Pancreas (tissue), 10 donors: ENCODE measurements at regions not wholly inside any gene's neighbourhood (a gene's known extent, or its start where the extent isn't known, plus 50 kb on each side); places are given as distances from the start of the nearest gene placed in this dataset.

ENCODE experiments used
- ATAC-seq, 4 donors: fragments of 200-7000 bp; cut with Tn5 transposase; one replicate each; pipeline versions ENCODE4 v1.8.0 to v1.9.1; 2020; ENCODE audit warnings: mild to moderate bottlenecking in 4 of 4, moderate library complexity in 4 of 4
- DNase-seq, 6 donors: peaks; one replicate each; pipeline ENCODE4 v3.0.0-alpha.2; 2020
- FAIRE-seq: peaks from 2 replicates; lab custom pipeline; 2012; peaks lifted over from hg19 to GRCh38; lab: Jason Lieb, UNC
- H3K27ac ChIP-seq, 4 donors: fragments of 200-600 bp; sonication (generic); 1 replicate in 3 of 4; 2 replicates in 1 of 4; pipeline versions ENCODE4 v1.5.0 to v1.8.0; 2020
- H3K27me3 ChIP-seq, 4 donors: fragments of 200-600 bp; one replicate each; pipeline ENCODE4 v1.8.0; 2021
- H3K36me3 ChIP-seq, 3 donors: fragments of 200-600 bp; sonication (generic) in 1 of 3; one replicate each; pipeline versions ENCODE4 v1.5.0 to v1.8.0; 2020 to 2021
- H3K4me1 ChIP-seq, 3 donors: fragments of 200-600 bp; one replicate each; pipeline ENCODE4 v1.8.0; 2021
- H3K4me3 ChIP-seq, 4 donors: fragments of 200-600 bp; sonication (generic) in 2 of 4; one replicate each; pipeline versions ENCODE4 v1.5.0 to v1.8.0; 2020 to 2021
- H3K9me3 ChIP-seq, 4 donors: fragments of 200-600 bp; one replicate each; pipeline ENCODE4 v1.8.0; 2021
- CTCF ChIP-seq, 4 donors: fragments of 200-600 bp; sonication (generic) in 3 of 4; IDR thresholded peaks; one replicate each; pipeline versions ENCODE4 v1.5.0 to v1.8.0; 2021; ENCODE audit warnings: antibody characterized with exemption in 4 of 4
- WGBS, 2 donors: extraction: QIAGEN DNeasy Blood & Tissue Kit; methylation state at CpG; one replicate each; pipeline ENCODE4 v1.1.7; 2013; 5-methylcytosine and 5-hydroxymethylcytosine counted together
- intact Hi-C, 3 donors: fragments of 100-400 bp; cut with DNase I; formaldehyde crosslinking; loops; one replicate each; pipeline versions ENCODE4 v1.11.1 to v1.14.2; 2022
- donor health status: healthy with polysubstance abuse.
- donor health status: DM: no; HTN: no; CAD: no; lungs with moderate emphysema.
- donor health status: DM: no; HTN: no; CAD: no.
- donor health status: control.
- donor health status: control.
- donor health status: Bipolar disorder and iron deficiency.
- donor health status: DM: yes; HTN: yes; CAD: no.
- donor health status: DM: no; HTN: no; CAD: no.
- donor health status: DM: no; HTN: no; CAD: no.
- donor health status: DM: yes; HTN: yes; CAD: no.

DNA sequence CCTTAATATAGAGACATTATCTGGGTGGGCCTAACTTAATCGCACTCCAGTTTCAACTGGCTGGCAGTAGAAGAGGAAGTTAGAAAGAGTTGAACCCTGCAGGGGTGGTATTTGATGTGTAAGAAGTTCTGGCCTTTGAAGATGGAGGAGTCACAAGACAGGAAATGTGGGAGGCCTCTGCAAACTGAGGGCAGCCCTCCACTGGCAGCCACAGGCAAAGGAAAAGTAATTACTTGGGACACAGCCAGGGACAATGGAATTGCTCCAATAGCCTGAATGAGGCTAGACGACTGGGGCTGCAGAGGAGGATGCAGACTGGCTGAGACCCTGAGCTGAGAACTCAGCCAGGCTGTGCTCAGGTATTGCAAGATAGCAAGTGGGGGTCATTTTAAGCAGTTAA, 703.3 kb upstream of the ARGLU1 start:
- ATAC-seq (no peak), FAIRE-seq (no peak), DNase-seq (no peak)
- intact Hi-C loops, result no loop called here
- no peak overlapping the region for H3K27ac ChIP-seq
- no peaks in the 10 kb centered on the region for H3K27me3 ChIP-seq
- no peaks in the 10 kb centered on the region for H3K9me3 ChIP-seq
- no peaks in the 10 kb centered on the region for H3K36me3 ChIP-seq
- no peak for TF ChIP-seq CTCF (IDR thresholded peaks at IDR 0.05)
- H3K4me1 ChIP-seq, result no peaks in the 10 kb centered on the region
- WGBS, 2 donors, result 53 to 54% methylated on average over 2 of the region's 2 CpGs
- H3K4me3 ChIP-seq, result no peak overlapping the region

GRCh38 chr13:107266657-107267056, 698.7 kb upstream of the ARGLU1 start:
- no peak overlapping the region for H3K4me3 ChIP-seq
- intact Hi-C loops, result no loop called here
- no peaks in the 10 kb centered on the region for H3K4me1 ChIP-seq
- TF ChIP-seq CTCF (IDR thresholded peaks at IDR 0.05), result no peak
- FAIRE-seq, result no peak
- no peak for ATAC-seq
- DNase-seq, result no peak
- no peaks in the 10 kb centered on the region for H3K9me3 ChIP-seq
- 88 to 96% methylated on average over 1 of the region's 1 CpG for WGBS, 2 donors
- no peak overlapping the region for H3K27ac ChIP-seq
- H3K27me3 ChIP-seq, result no peaks in the 10 kb centered on the region
- H3K36me3 ChIP-seq, result no peaks in the 10 kb centered on the region

DNA sequence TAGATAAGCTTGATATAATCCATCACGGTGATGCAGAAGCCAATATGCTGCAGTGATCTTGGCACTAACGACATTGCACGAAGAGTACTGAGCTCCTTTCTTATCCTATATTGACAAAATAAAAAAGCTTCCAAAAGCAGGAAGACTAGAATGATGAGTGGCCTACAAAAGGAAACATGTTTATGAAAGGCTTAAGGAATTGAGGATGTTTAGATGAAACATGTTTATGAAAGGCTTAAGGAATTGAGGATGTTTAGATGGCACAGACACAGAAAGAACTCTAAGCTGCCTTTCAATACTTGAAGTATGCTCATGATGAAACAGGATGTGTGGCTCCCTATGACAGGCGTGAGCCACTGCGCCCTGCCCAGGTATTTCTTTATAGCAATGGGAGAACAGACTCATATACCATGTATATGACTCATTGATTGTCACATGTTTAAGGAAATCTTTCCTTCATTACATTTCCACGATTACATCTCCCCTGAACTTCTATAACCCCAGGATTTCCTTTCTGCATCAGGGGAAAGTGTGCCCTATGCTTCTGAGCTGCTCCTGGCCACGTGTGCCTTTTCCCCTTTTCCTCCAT, 690.8 kb upstream of the ARGLU1 start:
- Histone ChIP-seq H3K27me3 (no peaks in the 10 kb centered on the region), H3K36me3 (no peaks in the 10 kb centered on the region), H3K4me3 (no peak overlapping the region), H3K4me1 (no peaks in the 10 kb centered on the region), H3K27ac (no peak overlapping the region), H3K9me3 (no peaks in the 10 kb centered on the region)
- WGBS, 2 donors, result 43 to 47% methylated on average over 7 of the region's 7 CpGs
- no peak for DNase-seq
- FAIRE-seq, result no peak
- no peak for TF ChIP-seq CTCF (IDR thresholded peaks at IDR 0.05)
- intact Hi-C loops, result no loop called here
- no peak for ATAC-seq

DNA sequence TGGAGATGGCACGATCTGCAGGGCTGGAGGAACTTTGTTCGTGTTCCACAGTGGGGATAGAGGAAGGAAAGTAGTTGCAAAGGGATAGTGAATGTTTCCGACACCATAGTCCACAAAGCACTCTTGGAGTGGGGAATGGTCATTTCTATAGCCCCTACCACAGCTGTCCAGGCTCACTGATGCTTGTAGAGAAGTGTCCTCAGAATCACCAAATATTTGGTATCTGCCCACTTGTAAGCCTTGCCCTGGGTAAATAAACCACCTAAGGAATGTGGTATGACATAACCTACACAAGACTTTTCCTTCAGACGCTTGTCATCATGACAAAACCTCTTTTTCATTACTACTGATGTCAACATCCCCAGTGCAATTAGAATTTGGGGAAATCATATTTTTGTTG, 686.5 kb upstream of the ARGLU1 start:
- Histone ChIP-seq H3K4me3 (no peak overlapping the region), H3K27ac (no peak overlapping the region), H3K4me1 (no peaks in the 10 kb centered on the region), H3K27me3 (no peaks in the 10 kb centered on the region), H3K9me3 (no peaks in the 10 kb centered on the region), H3K36me3 (no peaks in the 10 kb centered on the region)
- TF ChIP-seq CTCF (IDR thresholded peaks at IDR 0.05), result no peak
- ATAC-seq (no peak), DNase-seq (no peak), FAIRE-seq (no peak)
- WGBS, 2 donors, result 67 to 80% methylated on average over 4 of the region's 4 CpGs
- intact Hi-C loops, result no loop called here

- no peak for TF ChIP-seq CTCF (IDR thresholded peaks at IDR 0.05)
- Histone ChIP-seq H3K4me1 (no peaks in the 10 kb centered on the region), H3K9me3 (no peaks in the 10 kb centered on the region), H3K36me3 (no peaks in the 10 kb centered on the region), H3K27ac (no peak overlapping the region), H3K27me3 (no peaks in the 10 kb centered on the region), H3K4me3 (no peak overlapping the region)
- WGBS, 2 donors, result 34 to 40% methylated on average over 2 of the region's 2 CpGs
- FAIRE-seq (no peak), DNase-seq (no peak), ATAC-seq (no peak)
- intact Hi-C loops, result no loop called here
Observed at GRCh38 chr13:107252428-107252827, 684.5 kb upstream of the ARGLU1 start.
